NT2/D1 (cell line): ENCODE measurements at regions not wholly inside any gene's neighbourhood (a gene's known extent, or its start where the extent isn't known, plus 50 kb on each side); places are given as distances from the start of the nearest gene placed in this dataset.

ENCODE experiments used
- DNase-seq: peaks from one replicate; pipeline ENCODE4 v3.0.0-alpha.2; 2011; ENCODE audit warnings: low read depth, low spot score
- H3K27me3 ChIP-seq: 2 replicates; pipeline ENCODE4 v1.6.0; 2011; ENCODE audit warnings: mild to moderate bottlenecking; ENCODE audit not compliant: insufficient read length, insufficient read depth
- H3K36me3 ChIP-seq: 2 replicates; pipeline ENCODE4 v1.6.1; 2011; ENCODE audit warnings: mild to moderate bottlenecking, low read length, mixed read lengths; ENCODE audit not compliant: insufficient read depth, insufficient read length
- H3K4me1 ChIP-seq: 2 replicates; pipeline ENCODE4 v1.5.1; 2011; ENCODE audit not compliant: insufficient read depth, insufficient read length
- H3K4me3 ChIP-seq: 2 replicates; pipeline ENCODE4 v1.5.1; 2011; ENCODE audit warnings: low read depth; ENCODE audit not compliant: insufficient read length
- H3K9ac ChIP-seq: 2 replicates; pipeline ENCODE4 v1.6.0; 2011; ENCODE audit warnings: low read depth; ENCODE audit not compliant: insufficient read length
- H3K9me3 ChIP-seq: 2 replicates; pipeline ENCODE4 v1.5.1; 2011; ENCODE audit warnings: mild to moderate bottlenecking, low read length; ENCODE audit not compliant: insufficient read depth
- SUZ12 ChIP-seq: IDR thresholded peaks from 2 replicates; pipeline ENCODE4 v1.6.1; 2011; ENCODE audit not compliant: insufficient read length, insufficient read depth; ENCODE audit errors: extremely low read depth
- YY1 ChIP-seq: IDR thresholded peaks from 2 replicates; pipeline ENCODE4 v1.6.1; 2011; ENCODE audit not compliant: insufficient read length, insufficient read depth
- ZNF274 ChIP-seq: IDR thresholded peaks from 2 replicates; pipeline ENCODE4 v1.6.1; 2011; ENCODE audit warnings: mild to moderate bottlenecking, low read depth, low read length

GRCh38 chr3:102207151-102207571 is 227.7 kb upstream of the ZPLD1 start:
- no peaks in the 10 kb centered on the region for H3K27me3 ChIP-seq
- peaks cover 14% of the 10 kb centered on the region; the same call in 1 of the 2 replicates for H3K9me3 ChIP-seq
- no peak for TF ChIP-seq ZNF274
- no peak for TF ChIP-seq SUZ12
- no peak for TF ChIP-seq YY1
- DNase-seq: no peak
- no peak overlapping the region for H3K4me3 ChIP-seq
- no peak overlapping the region for H3K9ac ChIP-seq
- H3K36me3 ChIP-seq: no peaks in the 10 kb centered on the region
- H3K4me1 ChIP-seq: no peaks in the 10 kb centered on the region

GRCh38 chr3:102215166-102215565 is 219.6 kb upstream of the ZPLD1 start:
- H3K9me3 ChIP-seq: peaks cover 17% of the 10 kb centered on the region; the same call in 1 of the 2 replicates
- TF ChIP-seq YY1 (no peak), ZNF274 (no peak), SUZ12 (no peak)
- no peak overlapping the region for H3K4me3 ChIP-seq
- no peaks in the 10 kb centered on the region for H3K4me1 ChIP-seq
- no peaks in the 10 kb centered on the region for H3K36me3 ChIP-seq
- DNase-seq: no peak
- H3K9ac ChIP-seq: no peak overlapping the region
- no peaks in the 10 kb centered on the region for H3K27me3 ChIP-seq

- no peak for TF ChIP-seq SUZ12
- no peak for TF ChIP-seq YY1
- no peak for TF ChIP-seq ZNF274
- no peak for DNase-seq
- Histone ChIP-seq H3K9me3 (no peaks in the 10 kb centered on the region), H3K27me3 (no peaks in the 10 kb centered on the region), H3K4me3 (no peak overlapping the region), H3K9ac (no peak overlapping the region), H3K4me1 (no peaks in the 10 kb centered on the region), H3K36me3 (no peaks in the 10 kb centered on the region)
Observed at GRCh38 chr3:102223132-102223531, 211.7 kb upstream of the ZPLD1 start.

GRCh38 chr3:102224171-102224570 is 210.6 kb upstream of the ZPLD1 start:
- TF ChIP-seq YY1: no peak
- no peak for DNase-seq
- no peak overlapping the region for H3K9ac ChIP-seq

GRCh38 chr3:102225005-102225404 is 209.8 kb upstream of the ZPLD1 start:
- Histone ChIP-seq H3K4me1 (no peaks in the 10 kb centered on the region), H3K9me3 (no peaks in the 10 kb centered on the region), H3K4me3 (no peak overlapping the region), H3K9ac (no peak overlapping the region), H3K27me3 (no peaks in the 10 kb centered on the region), H3K36me3 (no peaks in the 10 kb centered on the region)
- TF ChIP-seq YY1 (no peak), ZNF274 (no peak), SUZ12 (no peak)
- no peak for DNase-seq

More at GRCh38 chr3:102224171-102224570, 210.6 kb upstream of the ZPLD1 start:
- Histone ChIP-seq H3K27me3 (no peaks in the 10 kb centered on the region), H3K4me1 (no peaks in the 10 kb centered on the region), H3K4me3 (no peak overlapping the region), H3K9me3 (no peaks in the 10 kb centered on the region), H3K36me3 (no peaks in the 10 kb centered on the region)

- H3K36me3 ChIP-seq: no peaks in the 10 kb centered on the region
- H3K4me1 ChIP-seq: no peaks in the 10 kb centered on the region
- no peak overlapping the region for H3K4me3 ChIP-seq
- no peaks in the 10 kb centered on the region for H3K9me3 ChIP-seq
- DNase-seq: no peak
- no peak overlapping the region for H3K9ac ChIP-seq
- TF ChIP-seq SUZ12: no peak
- TF ChIP-seq ZNF274: no peak
- TF ChIP-seq YY1: no peak
- H3K27me3 ChIP-seq: no peaks in the 10 kb centered on the region
Observed at GRCh38 chr3:102225407-102226132, 209.2 kb upstream of the ZPLD1 start.

GRCh38 chr3:102226463-102226862 is 208.4 kb upstream of the ZPLD1 start:
- Histone ChIP-seq H3K27me3 (no peaks in the 10 kb centered on the region), H3K4me3 (no peak overlapping the region), H3K4me1 (no peaks in the 10 kb centered on the region), H3K9me3 (no peaks in the 10 kb centered on the region), H3K9ac (no peak overlapping the region), H3K36me3 (no peaks in the 10 kb centered on the region)
- no peak for DNase-seq
- TF ChIP-seq ZNF274 (no peak), SUZ12 (no peak), YY1 (no peak)
